ENCODE measurements at regions not wholly inside any gene's neighbourhood (a gene's known extent, or its start where the extent isn't known, plus 50 kb on each side); places are given as distances from the start of the nearest gene placed in this dataset.

- peaks cover 0 to 3% of the 10 kb centered on the region in 2 donors for H3K9me3 ChIP-seq (ENCODE audit: control insufficient read depth in 2 of 2, insufficient read depth in 1 of 2, low read depth in 1 of 2, low read length in 1 of 2)
- DNase-seq (no peak), FAIRE-seq (no peak)
- no peaks in the 10 kb centered on the region for H3K27me3 ChIP-seq (ENCODE audit: control insufficient read depth in 3 of 3, insufficient read depth in 3 of 3, low read length in 3 of 3)
- no peak overlapping the region for H3K27ac ChIP-seq (ENCODE audit: low read depth in 1 of 3, low read length in 2 of 3)
- H3K4me1 ChIP-seq (ENCODE audit: control insufficient read depth in 3 of 3, insufficient read depth in 2 of 3, low read depth in 1 of 3, low read length in 2 of 3): no peaks in the 10 kb centered on the region
- H3K36me3 ChIP-seq (ENCODE audit: control insufficient read depth in 3 of 3, insufficient read depth in 2 of 3, low read depth in 1 of 3, low read length in 3 of 3): no peaks in the 10 kb centered on the region
- H3K4me3 ChIP-seq (ENCODE audit: low read depth in 1 of 3, low read length in 3 of 3): no peak overlapping the region
Measured at GRCh38 chr2:164039270-164039669, 303.5 kb upstream of the FIGN start.

GRCh38 chr2:164032995-164033394 is 297.2 kb upstream of the FIGN start:
- FAIRE-seq (no peak), DNase-seq (no peak)
- H3K27me3 ChIP-seq (ENCODE audit: control insufficient read depth in 3 of 3, insufficient read depth in 3 of 3, low read length in 3 of 3): no peaks in the 10 kb centered on the region
- H3K36me3 ChIP-seq (ENCODE audit: control insufficient read depth in 3 of 3, insufficient read depth in 2 of 3, low read depth in 1 of 3, low read length in 3 of 3): no peaks in the 10 kb centered on the region
- H3K9me3 ChIP-seq (ENCODE audit: control insufficient read depth in 2 of 2, insufficient read depth in 1 of 2, low read depth in 1 of 2, low read length in 1 of 2): no peaks in the 10 kb centered on the region
- no peak overlapping the region for H3K27ac ChIP-seq (ENCODE audit: low read depth in 1 of 3, low read length in 2 of 3)
- no peak overlapping the region for H3K4me3 ChIP-seq (ENCODE audit: low read depth in 1 of 3, low read length in 3 of 3)
- H3K4me1 ChIP-seq (ENCODE audit: control insufficient read depth in 3 of 3, insufficient read depth in 2 of 3, low read depth in 1 of 3, low read length in 2 of 3): no peaks in the 10 kb centered on the region

GRCh38 chr2:164030623-164031022 is 294.8 kb upstream of the FIGN start:
- Histone ChIP-seq H3K27me3 (ENCODE audit: control insufficient read depth in 3 of 3, insufficient read depth in 3 of 3, low read length in 3 of 3) (no peaks in the 10 kb centered on the region), H3K9me3 (ENCODE audit: control insufficient read depth in 2 of 2, insufficient read depth in 1 of 2, low read depth in 1 of 2, low read length in 1 of 2) (no peaks in the 10 kb centered on the region), H3K36me3 (ENCODE audit: control insufficient read depth in 3 of 3, insufficient read depth in 2 of 3, low read depth in 1 of 3, low read length in 3 of 3) (no peaks in the 10 kb centered on the region), H3K4me1 (ENCODE audit: control insufficient read depth in 3 of 3, insufficient read depth in 2 of 3, low read depth in 1 of 3, low read length in 2 of 3) (no peaks in the 10 kb centered on the region), H3K27ac (ENCODE audit: low read depth in 1 of 3, low read length in 2 of 3) (no peak overlapping the region), H3K4me3 (ENCODE audit: low read depth in 1 of 3, low read length in 3 of 3) (no peak overlapping the region)
- DNase-seq: no peak
- FAIRE-seq: no peak
- WGBS, 3 donors: 89 to 91% (median 90%) methylated on average over 2 of the region's 2 CpGs

GRCh38 chr2:164028814-164029534 is 293.2 kb upstream of the FIGN start:
- H3K27me3 ChIP-seq (ENCODE audit: control insufficient read depth in 3 of 3, insufficient read depth in 3 of 3, low read length in 3 of 3): no peaks in the 10 kb centered on the region
- 79 to 80% (median 79%) methylated on average over 7 of the region's 7 CpGs for WGBS, 3 donors
- H3K9me3 ChIP-seq (ENCODE audit: control insufficient read depth in 2 of 2, insufficient read depth in 1 of 2, low read depth in 1 of 2, low read length in 1 of 2): no peaks in the 10 kb centered on the region
- DNase-seq: no peak
- H3K4me1 ChIP-seq (ENCODE audit: control insufficient read depth in 3 of 3, insufficient read depth in 2 of 3, low read depth in 1 of 3, low read length in 2 of 3): no peaks in the 10 kb centered on the region
- no peak overlapping the region for H3K4me3 ChIP-seq (ENCODE audit: low read depth in 1 of 3, low read length in 3 of 3)
- H3K36me3 ChIP-seq (ENCODE audit: control insufficient read depth in 3 of 3, insufficient read depth in 2 of 3, low read depth in 1 of 3, low read length in 3 of 3): no peaks in the 10 kb centered on the region
- no peak for FAIRE-seq
- H3K27ac ChIP-seq (ENCODE audit: low read depth in 1 of 3, low read length in 2 of 3): no peak overlapping the region

GRCh38 chr2:164024396-164024795 is 288.6 kb upstream of the FIGN start:
- no peak for DNase-seq
- Histone ChIP-seq H3K27ac (ENCODE audit: low read depth in 1 of 3, low read length in 2 of 3) (no peak overlapping the region), H3K9me3 (ENCODE audit: control insufficient read depth in 2 of 2, insufficient read depth in 1 of 2, low read depth in 1 of 2, low read length in 1 of 2) (no peaks in the 10 kb centered on the region), H3K4me1 (ENCODE audit: control insufficient read depth in 3 of 3, insufficient read depth in 2 of 3, low read depth in 1 of 3, low read length in 2 of 3) (no peaks in the 10 kb centered on the region), H3K36me3 (ENCODE audit: control insufficient read depth in 3 of 3, insufficient read depth in 2 of 3, low read depth in 1 of 3, low read length in 3 of 3) (no peaks in the 10 kb centered on the region), H3K4me3 (ENCODE audit: low read depth in 1 of 3, low read length in 3 of 3) (no peak overlapping the region), H3K27me3 (ENCODE audit: control insufficient read depth in 3 of 3, insufficient read depth in 3 of 3, low read length in 3 of 3) (no peaks in the 10 kb centered on the region)
- 78 to 89% (median 80%) methylated on average over 2 of the region's 2 CpGs for WGBS, 3 donors
- no peak for FAIRE-seq

GRCh38 chr2:164023896-164024295 is 288.1 kb upstream of the FIGN start:
- no peak for DNase-seq
- H3K27me3 ChIP-seq (ENCODE audit: control insufficient read depth in 3 of 3, insufficient read depth in 3 of 3, low read length in 3 of 3): no peaks in the 10 kb centered on the region
- no peak overlapping the region for H3K27ac ChIP-seq (ENCODE audit: low read depth in 1 of 3, low read length in 2 of 3)
- no peaks in the 10 kb centered on the region for H3K4me1 ChIP-seq (ENCODE audit: control insufficient read depth in 3 of 3, insufficient read depth in 2 of 3, low read depth in 1 of 3, low read length in 2 of 3)
- FAIRE-seq: no peak
- no peaks in the 10 kb centered on the region for H3K36me3 ChIP-seq (ENCODE audit: control insufficient read depth in 3 of 3, insufficient read depth in 2 of 3, low read depth in 1 of 3, low read length in 3 of 3)
- no peak overlapping the region for H3K4me3 ChIP-seq (ENCODE audit: low read depth in 1 of 3, low read length in 3 of 3)
- H3K9me3 ChIP-seq (ENCODE audit: control insufficient read depth in 2 of 2, insufficient read depth in 1 of 2, low read depth in 1 of 2, low read length in 1 of 2): no peaks in the 10 kb centered on the region
- WGBS, 3 donors: 38 to 52% (median 48%) methylated on average over 2 of the region's 2 CpGs

GRCh38 chr2:164015328-164016123 is 279.7 kb upstream of the FIGN start:
- DNase-seq: no peak
- Histone ChIP-seq H3K27me3 (ENCODE audit: control insufficient read depth in 3 of 3, insufficient read depth in 3 of 3, low read length in 3 of 3) (peaks cover 0 to 2% (median 0%) of the 10 kb centered on the region in 3 donors), H3K27ac (ENCODE audit: low read depth in 1 of 3, low read length in 2 of 3) (no peak overlapping the region), H3K4me1 (ENCODE audit: control insufficient read depth in 3 of 3, insufficient read depth in 2 of 3, low read depth in 1 of 3, low read length in 2 of 3) (no peaks in the 10 kb centered on the region), H3K36me3 (ENCODE audit: control insufficient read depth in 3 of 3, insufficient read depth in 2 of 3, low read depth in 1 of 3, low read length in 3 of 3) (no peaks in the 10 kb centered on the region), H3K4me3 (ENCODE audit: low read depth in 1 of 3, low read length in 3 of 3) (no peak overlapping the region), H3K9me3 (ENCODE audit: control insufficient read depth in 2 of 2, insufficient read depth in 1 of 2, low read depth in 1 of 2, low read length in 1 of 2) (no peaks in the 10 kb centered on the region)
- 31 to 64% (median 38%) methylated on average over 12 of the region's 12 CpGs for WGBS, 3 donors
- no peak for FAIRE-seq

- FAIRE-seq (no peak), DNase-seq (no peak)
- 69 to 79% (median 73%) methylated on average over 1 of the region's 1 CpG for WGBS, 3 donors
Measured at GRCh38 chr2:164014791-164015190, 279.0 kb upstream of the FIGN start.

More at GRCh38 chr2:164014791-164015190, 279.0 kb upstream of the FIGN start:
- Histone ChIP-seq H3K27ac (ENCODE audit: low read depth in 1 of 3, low read length in 2 of 3) (no peak overlapping the region), H3K4me1 (ENCODE audit: control insufficient read depth in 3 of 3, insufficient read depth in 2 of 3, low read depth in 1 of 3, low read length in 2 of 3) (no peaks in the 10 kb centered on the region), H3K4me3 (ENCODE audit: low read depth in 1 of 3, low read length in 3 of 3) (no peak overlapping the region), H3K27me3 (ENCODE audit: control insufficient read depth in 3 of 3, insufficient read depth in 3 of 3, low read length in 3 of 3) (peaks cover 0 to 2% (median 0%) of the 10 kb centered on the region in 3 donors), H3K36me3 (ENCODE audit: control insufficient read depth in 3 of 3, insufficient read depth in 2 of 3, low read depth in 1 of 3, low read length in 3 of 3) (no peaks in the 10 kb centered on the region), H3K9me3 (ENCODE audit: control insufficient read depth in 2 of 2, insufficient read depth in 1 of 2, low read depth in 1 of 2, low read length in 1 of 2) (no peaks in the 10 kb centered on the region)
